Endothelial cell of umbilical vein (primary cell): ENCODE measurements at regions not wholly inside any gene's neighbourhood (a gene's known extent, or its start where the extent isn't known, plus 50 kb on each side); places are given as distances from the start of the nearest gene placed in this dataset.

Experiments
- POLR2A ChIP-seq: IDR thresholded peaks from 2 replicates; pipeline ENCODE4 v1.6.1; 2012; ENCODE audit warnings: low read depth, mild to moderate bottlenecking, control low read depth, low read length
- TF ChIP-seq, protein P1 (sequence below), 2 donors: IDR thresholded peaks; 1 replicate in 1 of 2; 2 replicates in 1 of 2; pipeline ENCODE4 v1.5.1; 2011; ENCODE audit warnings: low read length in 2 of 2, mild to moderate bottlenecking in 2 of 2, moderate library complexity in 2 of 2, control low read depth in 1 of 2, inconsistent platforms in 1 of 2, low read depth in 1 of 2; ENCODE audit not compliant: insufficient read depth in 1 of 2; ENCODE audit errors: extremely low read depth in 1 of 2

DNA sequence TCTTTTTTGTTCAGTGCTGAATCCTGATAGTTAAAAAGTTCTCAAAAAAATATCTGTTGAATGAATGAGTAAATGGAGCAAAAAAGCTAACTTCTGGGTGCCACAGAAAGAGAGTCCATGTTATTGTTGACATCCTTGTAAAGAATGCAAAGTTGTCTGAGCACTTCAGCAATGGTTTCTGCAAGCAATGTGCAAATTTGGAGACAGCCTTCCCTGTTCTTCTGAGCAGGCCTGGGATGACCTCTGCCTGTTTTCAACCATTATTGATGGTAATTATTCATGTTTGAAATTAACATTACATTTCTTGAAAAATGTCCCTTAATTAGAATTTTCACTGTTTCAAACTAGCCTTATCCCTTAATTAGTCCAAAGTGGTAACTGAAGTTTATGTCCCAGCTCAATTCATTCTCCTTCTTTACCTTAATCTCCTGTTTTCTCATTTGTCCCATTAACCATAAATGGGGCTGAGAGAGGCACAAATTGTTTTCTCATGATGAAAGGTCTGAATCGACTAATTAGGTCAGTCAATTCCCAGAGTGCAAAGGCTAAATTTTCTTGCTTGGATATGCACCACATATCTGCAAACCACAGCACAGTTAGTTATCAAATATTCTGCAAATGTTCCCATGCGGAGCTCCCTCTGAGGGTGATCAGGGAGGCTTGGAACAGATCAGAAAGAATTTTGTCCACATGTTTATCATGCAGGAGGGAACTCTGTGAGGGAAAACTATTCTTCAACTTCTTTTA, 139.4 kb upstream of the KRR1 start:
- TF ChIP-seq, protein P1, sequence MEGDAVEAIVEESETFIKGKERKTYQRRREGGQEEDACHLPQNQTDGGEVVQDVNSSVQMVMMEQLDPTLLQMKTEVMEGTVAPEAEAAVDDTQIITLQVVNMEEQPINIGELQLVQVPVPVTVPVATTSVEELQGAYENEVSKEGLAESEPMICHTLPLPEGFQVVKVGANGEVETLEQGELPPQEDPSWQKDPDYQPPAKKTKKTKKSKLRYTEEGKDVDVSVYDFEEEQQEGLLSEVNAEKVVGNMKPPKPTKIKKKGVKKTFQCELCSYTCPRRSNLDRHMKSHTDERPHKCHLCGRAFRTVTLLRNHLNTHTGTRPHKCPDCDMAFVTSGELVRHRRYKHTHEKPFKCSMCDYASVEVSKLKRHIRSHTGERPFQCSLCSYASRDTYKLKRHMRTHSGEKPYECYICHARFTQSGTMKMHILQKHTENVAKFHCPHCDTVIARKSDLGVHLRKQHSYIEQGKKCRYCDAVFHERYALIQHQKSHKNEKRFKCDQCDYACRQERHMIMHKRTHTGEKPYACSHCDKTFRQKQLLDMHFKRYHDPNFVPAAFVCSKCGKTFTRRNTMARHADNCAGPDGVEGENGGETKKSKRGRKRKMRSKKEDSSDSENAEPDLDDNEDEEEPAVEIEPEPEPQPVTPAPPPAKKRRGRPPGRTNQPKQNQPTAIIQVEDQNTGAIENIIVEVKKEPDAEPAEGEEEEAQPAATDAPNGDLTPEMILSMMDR (IDR thresholded peaks at IDR 0.05; ENCODE audit: extremely low read depth in 1 of 2, insufficient read depth in 1 of 2, low read depth in 1 of 2, low read length in 2 of 2) = no peak
- TF ChIP-seq POLR2A = no peak
